NT2/D1 (cell line): ENCODE measurements at regions not wholly inside any gene's neighbourhood (a gene's known extent, or its start where the extent isn't known, plus 50 kb on each side); places are given as distances from the start of the nearest gene placed in this dataset.

Experiments used
- DNase-seq: peaks from one replicate; pipeline ENCODE4 v3.0.0-alpha.2; 2011; ENCODE audit warnings: low read depth, low spot score
- H3K27me3 ChIP-seq: 2 replicates; pipeline ENCODE4 v1.6.0; 2011; ENCODE audit warnings: mild to moderate bottlenecking; ENCODE audit not compliant: insufficient read length, insufficient read depth
- H3K36me3 ChIP-seq: 2 replicates; pipeline ENCODE4 v1.6.1; 2011; ENCODE audit warnings: mild to moderate bottlenecking, low read length, mixed read lengths; ENCODE audit not compliant: insufficient read depth, insufficient read length
- H3K4me1 ChIP-seq: 2 replicates; pipeline ENCODE4 v1.5.1; 2011; ENCODE audit not compliant: insufficient read depth, insufficient read length
- H3K4me3 ChIP-seq: 2 replicates; pipeline ENCODE4 v1.5.1; 2011; ENCODE audit warnings: low read depth; ENCODE audit not compliant: insufficient read length
- H3K9ac ChIP-seq: 2 replicates; pipeline ENCODE4 v1.6.0; 2011; ENCODE audit warnings: low read depth; ENCODE audit not compliant: insufficient read length
- H3K9me3 ChIP-seq: 2 replicates; pipeline ENCODE4 v1.5.1; 2011; ENCODE audit warnings: mild to moderate bottlenecking, low read length; ENCODE audit not compliant: insufficient read depth
- SUZ12 ChIP-seq: IDR thresholded peaks from 2 replicates; pipeline ENCODE4 v1.6.1; 2011; ENCODE audit not compliant: insufficient read length, insufficient read depth; ENCODE audit errors: extremely low read depth
- YY1 ChIP-seq: IDR thresholded peaks from 2 replicates; pipeline ENCODE4 v1.6.1; 2011; ENCODE audit not compliant: insufficient read length, insufficient read depth
- ZNF274 ChIP-seq: IDR thresholded peaks from 2 replicates; pipeline ENCODE4 v1.6.1; 2011; ENCODE audit warnings: mild to moderate bottlenecking, low read depth, low read length

DNA sequence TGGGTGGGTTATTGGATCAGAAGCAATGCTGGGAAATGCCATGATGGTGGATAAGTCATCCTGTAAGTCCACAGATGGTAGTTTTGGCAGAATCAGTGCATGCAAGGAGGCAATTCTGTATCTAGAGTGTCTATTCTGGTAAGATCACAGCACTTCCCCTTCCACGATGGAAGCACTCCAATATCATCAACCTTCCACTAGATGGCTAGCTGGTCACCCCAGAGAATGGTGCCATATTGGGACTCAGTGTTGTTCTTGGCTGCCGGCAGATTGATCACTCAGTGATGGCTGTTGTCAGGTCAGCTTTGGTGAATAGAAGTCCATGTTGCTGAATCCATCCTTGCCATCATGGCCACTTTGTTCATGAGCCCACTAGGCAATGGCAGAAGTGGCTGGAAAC, 553.5 kb downstream of the CSNK1G3 start:
- H3K36me3 ChIP-seq, result no peaks in the 10 kb centered on the region
- H3K4me3 ChIP-seq, result no peak overlapping the region

DNA sequence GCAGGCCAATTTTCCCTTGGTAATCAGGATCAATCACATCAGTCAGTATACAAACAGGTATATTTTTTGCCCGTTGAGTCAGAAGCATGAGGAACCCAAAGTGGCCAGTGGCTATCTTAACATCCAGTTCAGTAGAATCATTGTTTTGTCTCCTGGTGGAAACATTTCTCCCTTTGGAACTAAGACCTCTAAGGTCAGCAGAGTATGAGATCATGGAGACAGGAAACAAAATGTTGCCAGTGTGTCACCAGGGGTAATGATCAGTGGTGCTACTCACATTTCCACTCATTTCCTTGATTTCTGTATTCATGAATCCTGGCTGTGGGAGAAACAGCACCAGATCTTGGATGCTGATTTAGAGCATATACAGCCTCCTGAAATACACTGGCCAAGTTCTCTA, 553.0 kb downstream of the CSNK1G3 start:
- no peak for DNase-seq
- TF ChIP-seq YY1 (no peak), SUZ12 (no peak), ZNF274 (no peak)
- no peak overlapping the region for H3K9ac ChIP-seq
- H3K9me3 ChIP-seq, result no peaks in the 10 kb centered on the region
- no peak overlapping the region for H3K4me3 ChIP-seq
- no peaks in the 10 kb centered on the region for H3K36me3 ChIP-seq
- H3K27me3 ChIP-seq, result no peaks in the 10 kb centered on the region
- no peaks in the 10 kb centered on the region for H3K4me1 ChIP-seq

More for the DNA sequence above, 553.5 kb downstream of the CSNK1G3 start:
- H3K9me3 ChIP-seq, result no peaks in the 10 kb centered on the region
- no peaks in the 10 kb centered on the region for H3K4me1 ChIP-seq
- DNase-seq, result no peak
- H3K27me3 ChIP-seq, result no peaks in the 10 kb centered on the region
- H3K9ac ChIP-seq, result no peak overlapping the region
- TF ChIP-seq YY1 (no peak), SUZ12 (no peak), ZNF274 (no peak)

DNA sequence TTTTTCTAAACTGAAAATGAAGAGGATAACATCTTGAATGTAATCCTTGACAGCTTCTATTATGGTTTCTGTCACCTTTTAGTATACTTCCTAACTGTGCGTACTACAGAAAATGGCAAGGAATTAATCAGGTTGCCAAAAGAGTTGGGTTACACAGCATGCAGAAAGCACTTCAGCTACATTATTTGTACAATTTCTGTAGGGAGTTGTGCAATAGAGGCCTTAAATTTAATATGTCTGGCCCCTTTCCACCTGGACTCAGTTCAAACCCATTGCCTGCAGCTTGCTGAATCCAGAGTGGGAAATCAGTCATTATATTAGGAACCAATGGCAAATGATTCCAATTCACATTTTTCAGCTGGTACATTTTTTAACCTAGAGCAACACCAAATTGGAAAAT, 549.7 kb downstream of the CSNK1G3 start:
- Histone ChIP-seq H3K9me3 (no peaks in the 10 kb centered on the region), H3K36me3 (no peaks in the 10 kb centered on the region), H3K4me1 (no peaks in the 10 kb centered on the region), H3K4me3 (no peak overlapping the region), H3K27me3 (no peaks in the 10 kb centered on the region), H3K9ac (no peak overlapping the region)
- TF ChIP-seq YY1, result no peak
- no peak for TF ChIP-seq SUZ12
- TF ChIP-seq ZNF274, result no peak
- DNase-seq, result no peak

DNA sequence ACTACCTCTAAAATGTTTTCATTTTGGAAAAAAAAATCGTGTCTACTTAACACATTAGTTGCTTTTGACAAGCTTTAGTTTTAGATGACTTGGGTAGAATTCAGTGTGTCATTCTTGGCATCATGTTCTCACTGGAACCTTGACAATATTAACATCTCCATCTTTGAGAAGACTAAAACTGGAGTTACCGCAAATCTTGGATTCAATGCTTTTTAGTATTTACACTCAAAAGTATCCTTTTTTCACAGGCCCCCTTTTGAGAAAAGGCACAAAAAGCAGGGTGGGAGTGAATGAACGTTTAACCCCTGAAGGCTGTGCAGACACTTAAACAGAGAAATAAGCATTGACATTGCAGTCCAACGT, 549.1 kb downstream of the CSNK1G3 start:
- H3K4me3 ChIP-seq, result no peak overlapping the region
- no peaks in the 10 kb centered on the region for H3K9me3 ChIP-seq
- H3K36me3 ChIP-seq, result no peaks in the 10 kb centered on the region
- no peak overlapping the region for H3K9ac ChIP-seq
- TF ChIP-seq ZNF274 (no peak), SUZ12 (no peak), YY1 (no peak)
- H3K4me1 ChIP-seq, result no peaks in the 10 kb centered on the region
- no peaks in the 10 kb centered on the region for H3K27me3 ChIP-seq
- DNase-seq, result no peak

DNA sequence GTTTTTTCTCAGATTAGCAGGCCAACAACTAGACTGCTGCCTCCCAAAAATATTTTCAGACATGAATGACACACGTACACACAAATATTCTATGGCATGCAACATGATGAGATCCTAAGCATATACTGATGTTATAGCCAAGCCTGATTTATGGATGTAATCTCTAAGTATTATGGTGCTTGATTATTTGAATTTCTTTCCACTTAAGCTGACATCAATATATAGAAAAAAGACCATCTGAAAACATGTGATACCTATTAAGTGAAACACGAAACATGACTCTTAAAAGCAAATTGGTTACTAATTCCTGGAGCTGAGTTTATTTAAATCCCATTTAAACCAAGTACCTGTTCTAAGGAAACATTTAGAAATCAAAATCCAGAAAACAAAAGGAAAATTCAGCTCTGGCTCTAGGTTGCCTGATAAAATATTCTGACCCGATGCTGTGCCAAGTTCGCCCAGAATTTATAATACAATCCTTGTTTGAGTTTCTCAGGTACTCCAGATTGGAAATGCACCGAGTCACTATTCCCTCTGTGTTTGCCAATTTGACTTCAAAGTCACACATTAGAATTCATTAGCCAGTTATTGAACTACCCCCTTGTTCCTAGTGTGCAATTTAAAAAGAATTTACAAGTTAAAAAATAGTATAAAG, 548.6 kb downstream of the CSNK1G3 start:
- no peaks in the 10 kb centered on the region for H3K27me3 ChIP-seq
- H3K9ac ChIP-seq, result no peak overlapping the region
- no peak overlapping the region for H3K4me3 ChIP-seq
- no peaks in the 10 kb centered on the region for H3K9me3 ChIP-seq
- H3K4me1 ChIP-seq, result no peaks in the 10 kb centered on the region
- TF ChIP-seq SUZ12 (no peak), ZNF274 (no peak), YY1 (no peak)
- no peak for DNase-seq
- H3K36me3 ChIP-seq, result no peaks in the 10 kb centered on the region

DNA sequence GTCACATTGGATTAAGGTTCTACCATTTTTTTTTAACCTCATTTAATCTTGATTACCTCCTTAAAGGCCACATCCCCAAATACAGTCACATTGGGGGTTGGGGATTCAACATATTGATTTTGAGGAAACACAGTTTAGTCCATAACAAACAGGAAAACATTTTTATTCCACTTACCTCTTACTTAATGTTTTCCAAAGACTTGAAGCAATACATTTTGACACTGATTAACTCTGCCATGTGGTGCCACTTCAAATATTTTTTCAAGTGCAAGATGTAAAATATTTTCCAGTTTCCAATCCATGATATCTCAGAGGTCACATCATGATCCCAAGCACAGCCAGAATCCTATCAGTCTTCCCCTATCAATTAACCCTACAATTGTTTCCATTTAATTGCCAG, 548.0 kb downstream of the CSNK1G3 start:
- no peak overlapping the region for H3K9ac ChIP-seq
- no peak overlapping the region for H3K4me3 ChIP-seq
- H3K27me3 ChIP-seq, result no peaks in the 10 kb centered on the region
- H3K36me3 ChIP-seq, result no peaks in the 10 kb centered on the region
- no peak for TF ChIP-seq SUZ12
- no peak for TF ChIP-seq YY1
- TF ChIP-seq ZNF274, result no peak
- no peaks in the 10 kb centered on the region for H3K4me1 ChIP-seq
- H3K9me3 ChIP-seq, result no peaks in the 10 kb centered on the region
- no peak for DNase-seq

DNA sequence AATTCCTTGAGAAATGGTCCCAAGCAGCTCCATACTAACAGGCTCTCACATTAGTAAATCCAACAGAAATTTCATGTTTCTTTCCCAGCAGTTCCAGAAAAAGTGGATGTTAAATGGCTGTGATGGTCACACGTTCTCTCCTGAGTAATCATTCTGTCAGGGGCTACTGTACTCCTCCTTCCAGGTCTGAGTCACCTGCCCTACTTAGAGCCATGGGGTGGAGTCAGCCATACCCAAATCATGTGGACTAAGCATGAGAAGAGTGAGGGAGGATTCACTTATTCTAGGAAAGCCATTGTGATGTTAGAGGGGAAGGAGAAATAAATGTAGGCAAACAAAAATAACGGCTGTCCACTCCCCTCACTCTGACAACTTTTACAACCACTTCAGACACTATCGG, 547.2 kb downstream of the CSNK1G3 start:
- Histone ChIP-seq H3K9me3 (no peaks in the 10 kb centered on the region), H3K27me3 (no peaks in the 10 kb centered on the region), H3K4me1 (no peaks in the 10 kb centered on the region), H3K36me3 (no peaks in the 10 kb centered on the region), H3K9ac (no peak overlapping the region), H3K4me3 (no peak overlapping the region)
- no peak for DNase-seq
- TF ChIP-seq SUZ12 (no peak), YY1 (no peak), ZNF274 (no peak)
